Prostate gland (tissue), 2 donors: ENCODE measurements at regions not wholly inside any gene's neighbourhood (a gene's known extent, or its start where the extent isn't known, plus 50 kb on each side); places are given as distances from the start of the nearest gene placed in this dataset.
"Not testable (repeated sequence)": the region's sequence is repeated elsewhere in the genome, so short reads cannot be mapped to it uniquely, and the experiment has no call there.

ENCODE experiments used
- POLR2A ChIP-seq: fragments of 450-650 bp; IDR thresholded peaks from one replicate; pipeline ENCODE4 v1.6.1; 2016; ENCODE audit warnings: antibody characterized with exemption, mild to moderate bottlenecking
- POLR2AphosphoS5 ChIP-seq: sonication (generic); formaldehyde crosslinking; IDR thresholded peaks from one replicate; pipeline ENCODE4 v1.6.1; 2017; ENCODE audit warnings: antibody characterized with exemption
- TF ChIP-seq, protein P1 (sequence below), 4 experiments: fragments of 200-600 bp in 2 of 4; fragments of 450-650 bp in 2 of 4; sonication (generic) in 2 of 4; IDR thresholded peaks; 1 replicate in 3 of 4; 2 replicates in 1 of 4; pipeline ENCODE4 v1.5.1; 2016 to 2019; ENCODE audit warnings: antibody characterized with exemption in 4 of 4, mild to moderate bottlenecking in 2 of 4, moderate library complexity in 2 of 4

- TF ChIP-seq, protein P1, sequence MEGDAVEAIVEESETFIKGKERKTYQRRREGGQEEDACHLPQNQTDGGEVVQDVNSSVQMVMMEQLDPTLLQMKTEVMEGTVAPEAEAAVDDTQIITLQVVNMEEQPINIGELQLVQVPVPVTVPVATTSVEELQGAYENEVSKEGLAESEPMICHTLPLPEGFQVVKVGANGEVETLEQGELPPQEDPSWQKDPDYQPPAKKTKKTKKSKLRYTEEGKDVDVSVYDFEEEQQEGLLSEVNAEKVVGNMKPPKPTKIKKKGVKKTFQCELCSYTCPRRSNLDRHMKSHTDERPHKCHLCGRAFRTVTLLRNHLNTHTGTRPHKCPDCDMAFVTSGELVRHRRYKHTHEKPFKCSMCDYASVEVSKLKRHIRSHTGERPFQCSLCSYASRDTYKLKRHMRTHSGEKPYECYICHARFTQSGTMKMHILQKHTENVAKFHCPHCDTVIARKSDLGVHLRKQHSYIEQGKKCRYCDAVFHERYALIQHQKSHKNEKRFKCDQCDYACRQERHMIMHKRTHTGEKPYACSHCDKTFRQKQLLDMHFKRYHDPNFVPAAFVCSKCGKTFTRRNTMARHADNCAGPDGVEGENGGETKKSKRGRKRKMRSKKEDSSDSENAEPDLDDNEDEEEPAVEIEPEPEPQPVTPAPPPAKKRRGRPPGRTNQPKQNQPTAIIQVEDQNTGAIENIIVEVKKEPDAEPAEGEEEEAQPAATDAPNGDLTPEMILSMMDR (IDR thresholded peaks at IDR 0.05): not testable (repeated sequence)
- not testable (repeated sequence) for TF ChIP-seq POLR2AphosphoS5, POLR2A
Measured at GRCh38 chr4:189658831-189659230, 281.8 kb upstream of the FRG1 start.
